Vagina (tissue), 2 donors: ENCODE measurements at regions not wholly inside any gene's neighbourhood (a gene's known extent, or its start where the extent isn't known, plus 50 kb on each side); places are given as distances from the start of the nearest gene placed in this dataset.

ENCODE experiments used
- DNase-seq, 2 donors: peaks; one replicate each; pipeline ENCODE4 v3.0.0-alpha.2; 2017; ENCODE audit errors: extremely low spot score in 2 of 2
- H3K27ac ChIP-seq: fragments of 200-600 bp; sonication (generic); one replicate; pipeline ENCODE4 v1.5.1; 2019
- H3K27me3 ChIP-seq: fragments of 200-600 bp; sonication (generic); one replicate; pipeline ENCODE4 v1.5.1; 2019
- H3K36me3 ChIP-seq, 2 donors: fragments of 200-600 bp; sonication (generic); one replicate each; pipeline ENCODE4 v1.5.1; 2017 to 2019
- H3K4me1 ChIP-seq: fragments of 200-600 bp; sonication (generic); one replicate; pipeline ENCODE4 v1.5.1; 2019
- H3K4me3 ChIP-seq, 2 donors: fragments of 200-600 bp; sonication (generic); 1 replicate in 1 of 2; 2 replicates in 1 of 2; pipeline ENCODE4 v1.5.1; 2016 to 2019
- H3K9me3 ChIP-seq: fragments of 200-600 bp; sonication (generic); one replicate; pipeline ENCODE4 v1.5.1; 2019
- CTCF ChIP-seq, 3 experiments: fragments of 450-650 bp in 2 of 3; fragments of 200-600 bp in 1 of 3; sonication (generic) in 1 of 3; IDR thresholded peaks; one replicate each; pipeline ENCODE4 v1.5.1; 2017 to 2019; ENCODE audit warnings: antibody characterized with exemption in 3 of 3, mild to moderate bottlenecking in 2 of 3, moderate library complexity in 2 of 3
- POLR2A ChIP-seq, 2 donors: fragments of 450-650 bp; IDR thresholded peaks; one replicate each; pipeline ENCODE4 v1.6.1; 2017; ENCODE audit warnings: antibody characterized with exemption in 2 of 2, mild to moderate bottlenecking in 2 of 2, moderate library complexity in 2 of 2
- POLR2AphosphoS5 ChIP-seq, 2 donors: sonication (generic); formaldehyde crosslinking; IDR thresholded peaks; one replicate each; pipeline ENCODE4 v1.9.0; 2017; ENCODE audit warnings: antibody characterized with exemption in 2 of 2, mild to moderate bottlenecking in 2 of 2, low read depth in 1 of 2; ENCODE audit not compliant: insufficient read depth in 1 of 2
- intact Hi-C: fragments of 100-400 bp; cut with DNase I; formaldehyde crosslinking; loops from one replicate; pipeline ENCODE4 v1.15.1; 2023

- TF ChIP-seq POLR2A (IDR thresholded peaks at IDR 0.05) (no peak), POLR2AphosphoS5 (IDR thresholded peaks at IDR 0.05; ENCODE audit: insufficient read depth in 1 of 2, low read depth in 1 of 2) (no peak), CTCF (IDR thresholded peaks at IDR 0.05) (no peak)
- intact Hi-C loops = no loop called here
- no peak overlapping the region for H3K27ac ChIP-seq
Observed at GRCh38 chr13:69461397-69461796, 646.2 kb upstream of the ATXN8OS start.

GRCh38 chr13:69459346-69459745, 648.3 kb upstream of the ATXN8OS start:
- Histone ChIP-seq H3K27me3 (no peaks in the 10 kb centered on the region), H3K4me3 (no peak overlapping the region), H3K27ac (no peak overlapping the region), H3K36me3 (no peaks in the 10 kb centered on the region), H3K4me1 (no peaks in the 10 kb centered on the region), H3K9me3 (no peaks in the 10 kb centered on the region)
- intact Hi-C loops = no loop called here
- no peak for DNase-seq
- TF ChIP-seq POLR2A (IDR thresholded peaks at IDR 0.05) (no peak), POLR2AphosphoS5 (IDR thresholded peaks at IDR 0.05; ENCODE audit: insufficient read depth in 1 of 2, low read depth in 1 of 2) (no peak), CTCF (IDR thresholded peaks at IDR 0.05) (no peak)

More at GRCh38 chr13:69461397-69461796, 646.2 kb upstream of the ATXN8OS start:
- H3K4me1 ChIP-seq = no peaks in the 10 kb centered on the region
- no peak for DNase-seq
- H3K9me3 ChIP-seq = no peaks in the 10 kb centered on the region
- no peak overlapping the region for H3K4me3 ChIP-seq
- no peaks in the 10 kb centered on the region for H3K27me3 ChIP-seq
- H3K36me3 ChIP-seq = no peaks in the 10 kb centered on the region

- TF ChIP-seq POLR2A (IDR thresholded peaks at IDR 0.05) (no peak), CTCF (IDR thresholded peaks at IDR 0.05) (no peak), POLR2AphosphoS5 (IDR thresholded peaks at IDR 0.05; ENCODE audit: insufficient read depth in 1 of 2, low read depth in 1 of 2) (no peak)
- no peak for DNase-seq
- intact Hi-C loops = no loop called here
- no peaks in the 10 kb centered on the region for H3K36me3 ChIP-seq
- H3K27me3 ChIP-seq = no peaks in the 10 kb centered on the region
- H3K4me1 ChIP-seq = no peaks in the 10 kb centered on the region
- H3K27ac ChIP-seq = no peak overlapping the region
- no peaks in the 10 kb centered on the region for H3K9me3 ChIP-seq
- no peak overlapping the region for H3K4me3 ChIP-seq
Observed at GRCh38 chr13:69458013-69458412, 649.6 kb upstream of the ATXN8OS start.

- no peaks in the 10 kb centered on the region for H3K9me3 ChIP-seq
Observed at GRCh38 chr13:69450245-69450644, 657.4 kb upstream of the ATXN8OS start.

GRCh38 chr13:69425235-69425634, 682.4 kb upstream of the ATXN8OS start:
- Histone ChIP-seq H3K27ac (no peak overlapping the region), H3K4me1 (no peaks in the 10 kb centered on the region), H3K27me3 (no peaks in the 10 kb centered on the region), H3K36me3 (no peaks in the 10 kb centered on the region), H3K4me3 (no peak overlapping the region), H3K9me3 (no peaks in the 10 kb centered on the region)
- DNase-seq = no peak
- intact Hi-C loops = no loop called here
- TF ChIP-seq CTCF (IDR thresholded peaks at IDR 0.05) (no peak), POLR2AphosphoS5 (IDR thresholded peaks at IDR 0.05; ENCODE audit: insufficient read depth in 1 of 2, low read depth in 1 of 2) (no peak), POLR2A (IDR thresholded peaks at IDR 0.05) (no peak)

More at GRCh38 chr13:69450245-69450644, 657.4 kb upstream of the ATXN8OS start:
- no peak for TF ChIP-seq POLR2A (IDR thresholded peaks at IDR 0.05)
- no peak for TF ChIP-seq POLR2AphosphoS5 (IDR thresholded peaks at IDR 0.05; ENCODE audit: insufficient read depth in 1 of 2, low read depth in 1 of 2)
- H3K36me3 ChIP-seq = no peaks in the 10 kb centered on the region
- intact Hi-C loops = no loop called here
- H3K4me3 ChIP-seq = no peak overlapping the region
- H3K27me3 ChIP-seq = no peaks in the 10 kb centered on the region
- H3K27ac ChIP-seq = no peak overlapping the region
- H3K4me1 ChIP-seq = no peaks in the 10 kb centered on the region
- no peak for DNase-seq
